CD4-positive, alpha-beta T cell (primary cell): ENCODE measurements at regions not wholly inside any gene's neighbourhood (a gene's known extent, or its start where the extent isn't known, plus 50 kb on each side); places are given as distances from the start of the nearest gene placed in this dataset.

Experiments
- ATAC-seq: fragments of 200-7000 bp; cut with Tn5 transposase; one replicate; pipeline ENCODE4 v1.10.0; 2022; ENCODE audit warnings: mild to moderate bottlenecking; ENCODE audit not compliant: poor library complexity
- CTCF ChIA-PET: fragments of 350-600 bp; sonication (Branson Sonifier 250); formaldehyde crosslinking; loops from one replicate; lab custom pipeline; 2021; ENCODE audit warnings: antibody characterized with exemption, inconsistent platforms; lab: Charles Lee
- POLR2A ChIA-PET: fragments of 350-600 bp; sonication (Branson Sonifier 250); formaldehyde crosslinking; loops from one replicate; lab custom pipeline; 2021; ENCODE audit warnings: antibody characterized with exemption, inconsistent platforms; lab: Charles Lee
- DNase-seq, 14 experiments: peaks; one replicate each; pipeline ENCODE4 v3.0.0-alpha.2; 2013 to 2020; ENCODE audit warnings: mixed read lengths in 2 of 14
- H3K27ac ChIP-seq, 2 donors: one replicate each; pipeline versions ENCODE4 v1.5.1 to v1.7.0; 2013; ENCODE audit warnings: low read length in 2 of 2, low read depth in 1 of 2, mild to moderate bottlenecking in 1 of 2
- H3K27me3 ChIP-seq, 2 experiments: 1 replicate in 1 of 2; 2 replicates in 1 of 2; pipeline versions ENCODE4 v1.6.1 to v1.7.0; 2013; ENCODE audit warnings: low read length in 2 of 2, control low read depth in 1 of 2, mild to moderate bottlenecking in 1 of 2, moderate library complexity in 1 of 2; ENCODE audit not compliant: insufficient read depth in 2 of 2, control insufficient read depth in 1 of 2
- H3K36me3 ChIP-seq: one replicate; pipeline ENCODE4 v1.6.1; 2013; ENCODE audit warnings: low read length, control low read depth; ENCODE audit not compliant: insufficient read depth
- H3K4me1 ChIP-seq: one replicate; pipeline ENCODE4 v1.6.1; 2013; ENCODE audit warnings: low read length, control low read depth; ENCODE audit not compliant: insufficient read depth
- H3K4me3 ChIP-seq: one replicate; pipeline ENCODE4 v1.5.1; 2013; ENCODE audit warnings: mild to moderate bottlenecking, low read length, moderate library complexity
- H3K9me3 ChIP-seq, 2 experiments: 1 replicate in 1 of 2; 2 replicates in 1 of 2; pipeline versions ENCODE4 v1.6.1 to v1.7.0; 2013; ENCODE audit warnings: low read length in 2 of 2, mild to moderate bottlenecking in 2 of 2, control low read depth in 1 of 2, moderate library complexity in 1 of 2; ENCODE audit not compliant: control insufficient read depth in 1 of 2, insufficient read depth in 1 of 2
- H3K27ac Mint-ChIP-seq: one replicate; pipeline ENCODE4 v1.8.0; 2020; ENCODE audit warnings: mixed read lengths
- H3K27me3 Mint-ChIP-seq: one replicate; pipeline ENCODE4 v1.8.0; 2021; ENCODE audit warnings: mixed read lengths
- H3K36me3 Mint-ChIP-seq: one replicate; pipeline ENCODE4 v1.8.0; 2021; ENCODE audit warnings: low read depth, mixed read lengths
- H3K4me1 Mint-ChIP-seq: one replicate; pipeline ENCODE4 v1.8.0; 2021; ENCODE audit warnings: low read depth, mixed read lengths
- H3K4me3 Mint-ChIP-seq: one replicate; pipeline ENCODE4 v1.8.0; 2020; ENCODE audit warnings: mild to moderate bottlenecking, mixed read lengths
- H3K9me3 Mint-ChIP-seq: one replicate; pipeline ENCODE4 v1.8.0; 2020; ENCODE audit warnings: mixed read lengths
- intact Hi-C, 2 experiments: fragments of 100-400 bp; cut with DNase I in 1 of 2; cut with micrococcal nuclease in 1 of 2; formaldehyde crosslinking; loops; one replicate each; pipeline versions ENCODE4 v1.15.1 to v1.9.0; 2023 to 2025; cut with DNase I, micrococcal nuclease
- TF ChIP-seq, protein P1 (sequence below): fragments of 200-600 bp; IDR thresholded peaks from one replicate; pipeline ENCODE4 v1.8.0; 2022; ENCODE audit warnings: antibody characterized with exemption, mild to moderate bottlenecking

- H3K27me3 Mint-ChIP-seq: no peaks in the 10 kb centered on the region
- TF ChIP-seq, protein P1, sequence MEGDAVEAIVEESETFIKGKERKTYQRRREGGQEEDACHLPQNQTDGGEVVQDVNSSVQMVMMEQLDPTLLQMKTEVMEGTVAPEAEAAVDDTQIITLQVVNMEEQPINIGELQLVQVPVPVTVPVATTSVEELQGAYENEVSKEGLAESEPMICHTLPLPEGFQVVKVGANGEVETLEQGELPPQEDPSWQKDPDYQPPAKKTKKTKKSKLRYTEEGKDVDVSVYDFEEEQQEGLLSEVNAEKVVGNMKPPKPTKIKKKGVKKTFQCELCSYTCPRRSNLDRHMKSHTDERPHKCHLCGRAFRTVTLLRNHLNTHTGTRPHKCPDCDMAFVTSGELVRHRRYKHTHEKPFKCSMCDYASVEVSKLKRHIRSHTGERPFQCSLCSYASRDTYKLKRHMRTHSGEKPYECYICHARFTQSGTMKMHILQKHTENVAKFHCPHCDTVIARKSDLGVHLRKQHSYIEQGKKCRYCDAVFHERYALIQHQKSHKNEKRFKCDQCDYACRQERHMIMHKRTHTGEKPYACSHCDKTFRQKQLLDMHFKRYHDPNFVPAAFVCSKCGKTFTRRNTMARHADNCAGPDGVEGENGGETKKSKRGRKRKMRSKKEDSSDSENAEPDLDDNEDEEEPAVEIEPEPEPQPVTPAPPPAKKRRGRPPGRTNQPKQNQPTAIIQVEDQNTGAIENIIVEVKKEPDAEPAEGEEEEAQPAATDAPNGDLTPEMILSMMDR: no peak
- no peaks in the 10 kb centered on the region for H3K4me1 ChIP-seq
- H3K9me3 ChIP-seq: no peaks in the 10 kb centered on the region
- CTCF ChIA-PET: no interaction called here
- intact Hi-C loops: no loop called here
- no peaks in the 10 kb centered on the region for H3K4me1 Mint-ChIP-seq
- ATAC-seq: no peak
- POLR2A ChIA-PET: no interaction called here
- no peak for DNase-seq
- no peak overlapping the region for H3K4me3 Mint-ChIP-seq
- H3K27me3 ChIP-seq: no peaks in the 10 kb centered on the region
- peaks cover 2% of the 10 kb centered on the region for H3K9me3 Mint-ChIP-seq
- no peaks in the 10 kb centered on the region for H3K36me3 ChIP-seq
- no peak overlapping the region for H3K27ac Mint-ChIP-seq
- H3K4me3 ChIP-seq: no peak overlapping the region
- no peak overlapping the region for H3K27ac ChIP-seq
- no peaks in the 10 kb centered on the region for H3K36me3 Mint-ChIP-seq
Measured at GRCh38 chr10:65292551-65292950, 1633.3 kb upstream of the LRRTM3 start.

GRCh38 chr10:65294329-65294728 lies 1631.5 kb upstream of the LRRTM3 start:
- no peak overlapping the region for H3K27ac ChIP-seq
- Mint-ChIP-seq H3K27me3 (no peaks in the 10 kb centered on the region), H3K36me3 (no peaks in the 10 kb centered on the region), H3K9me3 (peaks cover 2% of the 10 kb centered on the region), H3K27ac (no peak overlapping the region), H3K4me1 (no peaks in the 10 kb centered on the region), H3K4me3 (no peak overlapping the region)
- no peak for DNase-seq
- POLR2A ChIA-PET: no interaction called here
- H3K36me3 ChIP-seq: no peaks in the 10 kb centered on the region
- no peaks in the 10 kb centered on the region for H3K27me3 ChIP-seq
- CTCF ChIA-PET: no interaction called here
- no peak for ATAC-seq
- H3K4me3 ChIP-seq: no peak overlapping the region
- intact Hi-C loops: no loop called here
- H3K4me1 ChIP-seq: no peaks in the 10 kb centered on the region
- H3K9me3 ChIP-seq: no peaks in the 10 kb centered on the region
- TF ChIP-seq, protein P1: no peak

DNA sequence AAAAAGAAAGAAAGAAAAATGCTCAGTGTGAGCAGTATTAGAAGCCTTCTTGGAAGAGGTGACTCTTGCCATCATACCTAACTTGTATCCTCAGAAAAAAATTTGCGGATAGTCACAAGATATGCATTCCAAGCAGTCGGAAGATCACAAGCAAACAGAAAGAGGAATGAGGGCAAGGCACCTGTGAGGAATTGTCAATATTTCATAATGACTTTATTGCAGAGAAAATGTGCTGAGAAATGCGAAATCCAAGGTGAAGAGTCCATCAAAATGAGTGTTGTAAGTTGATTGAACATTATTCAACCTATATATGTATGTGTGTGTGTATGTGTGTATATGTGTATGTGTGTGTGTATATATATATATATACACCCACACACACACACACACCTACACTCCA lies 1624.7 kb upstream of the LRRTM3 start:
- ATAC-seq: no peak
- no peak for DNase-seq
- H3K27ac Mint-ChIP-seq: no peak overlapping the region
- no peak overlapping the region for H3K4me3 Mint-ChIP-seq
- Histone ChIP-seq H3K27me3 (no peaks in the 10 kb centered on the region), H3K27ac (no peak overlapping the region), H3K36me3 (no peaks in the 10 kb centered on the region), H3K9me3 (no peaks in the 10 kb centered on the region), H3K4me3 (no peak overlapping the region), H3K4me1 (no peaks in the 10 kb centered on the region)
- H3K36me3 Mint-ChIP-seq: no peaks in the 10 kb centered on the region
- H3K9me3 Mint-ChIP-seq: no peaks in the 10 kb centered on the region
- intact Hi-C loops: no loop called here
- TF ChIP-seq, protein P1: no peak
- ChIA-PET POLR2A (no interaction called here), CTCF (no interaction called here)
- H3K4me1 Mint-ChIP-seq: no peaks in the 10 kb centered on the region
- no peaks in the 10 kb centered on the region for H3K27me3 Mint-ChIP-seq
